ENCODE measurements at regions not wholly inside any gene's neighbourhood (a gene's known extent, or its start where the extent isn't known, plus 50 kb on each side); places are given as distances from the start of the nearest gene placed in this dataset.

- TF ChIP-seq CTCF (IDR thresholded peaks at IDR 0.05) (no peak), POLR2A (IDR thresholded peaks at IDR 0.05) (no peak), EP300 (IDR thresholded peaks at IDR 0.05) (no peak), POLR2AphosphoS5 (IDR thresholded peaks at IDR 0.05) (no peak)
Observed at GRCh38 chr10:20970708-20971107, 73.6 kb upstream of the NEBL start.

Measured in stomach (tissue), 4 donors.